B cell (primary cell): ENCODE measurements at regions not wholly inside any gene's neighbourhood (a gene's known extent, or its start where the extent isn't known, plus 50 kb on each side); places are given as distances from the start of the nearest gene placed in this dataset.

ENCODE experiments used
- ATAC-seq: fragments of 200-7000 bp; cut with Tn5 transposase; one replicate; pipeline ENCODE4 v1.10.0; 2021; ENCODE audit warnings: low read depth, mild to moderate bottlenecking, moderate number of reproducible peaks, moderate library complexity
- CTCF ChIA-PET: fragments of 350-600 bp; sonication (Branson Sonifier 250); formaldehyde crosslinking; loops from one replicate; lab custom pipeline; 2021; ENCODE audit warnings: antibody characterized with exemption, inconsistent platforms; lab: Charles Lee
- POLR2A ChIA-PET: fragments of 350-600 bp; sonication (Branson Sonifier 250); formaldehyde crosslinking; loops from one replicate; lab custom pipeline; 2021; ENCODE audit warnings: antibody characterized with exemption; lab: Charles Lee
- DNase-seq: peaks from one replicate; pipeline ENCODE4 v3.0.0; 2013
- H2AFZ ChIP-seq: 2 replicates; pipeline ENCODE4 v1.6.1; 2012; ENCODE audit warnings: mild to moderate bottlenecking, low read depth, low read length; ENCODE audit not compliant: insufficient read depth, poor library complexity, severe bottlenecking
- H3K27ac ChIP-seq, 2 donors: 1 replicate in 1 of 2; 2 replicates in 1 of 2; pipeline ENCODE4 v1.5.1; 2012 to 2013; ENCODE audit warnings: low read length in 2 of 2, mild to moderate bottlenecking in 2 of 2, moderate library complexity in 1 of 2
- H3K27me3 ChIP-seq, 4 experiments: fragments of 200-600 bp in 1 of 4; sonication (generic) in 1 of 4; replicated peaks in 1 of 4; 1 replicate in 2 of 4; 2 replicates in 2 of 4; pipeline versions ENCODE4 v1.6.1 to v1.7.0; 2013 to 2016; ENCODE audit warnings: low read length in 3 of 4, mild to moderate bottlenecking in 2 of 4, mixed read lengths in 1 of 4, moderate library complexity in 1 of 4; ENCODE audit not compliant: insufficient read depth in 4 of 4, control insufficient read depth in 3 of 4; ENCODE audit errors: control extremely low read depth in 1 of 4
- H3K36me3 ChIP-seq, 2 experiments: replicated peaks in 1 of 2; 1 replicate in 1 of 2; 2 replicates in 1 of 2; pipeline versions ENCODE4 v1.6.1 to v1.7.1; 2013; ENCODE audit warnings: low read length in 1 of 2; ENCODE audit not compliant: insufficient read depth in 2 of 2, control insufficient read depth in 1 of 2; ENCODE audit errors: control extremely low read depth in 1 of 2, extremely low read depth in 1 of 2
- H3K4me1 ChIP-seq, 2 donors: fragments of 200-600 bp in 1 of 2; sonication (generic) in 1 of 2; 1 replicate in 1 of 2; 2 replicates in 1 of 2; pipeline versions ENCODE4 v1.5.1 to v1.6.1; 2013 to 2017; ENCODE audit warnings: low read length in 2 of 2; ENCODE audit not compliant: control insufficient read depth in 2 of 2, insufficient read depth in 2 of 2
- H3K4me2 ChIP-seq: replicated peaks from 2 replicates; pipeline ENCODE3; 2012; ENCODE audit warnings: mild to moderate bottlenecking, low read depth, low read length; ENCODE audit not compliant: poor library complexity, severe bottlenecking
- H3K4me3 ChIP-seq, 5 experiments: fragments of 200-600 bp in 1 of 5; sonication (generic) in 1 of 5; 1 replicate in 3 of 5; 2 replicates in 2 of 5; pipeline versions ENCODE4 v1.5.1 to v1.7.0; 2011 to 2016; ENCODE audit warnings: low read length in 4 of 5, mild to moderate bottlenecking in 4 of 5, low read depth in 2 of 5, control low read depth in 1 of 5, moderate library complexity in 1 of 5; ENCODE audit not compliant: insufficient read depth in 1 of 5; ENCODE audit errors: control extremely low read depth in 1 of 5, extremely low read depth in 1 of 5
- H3K79me2 ChIP-seq: fragments of 200-600 bp; sonication (generic); one replicate; pipeline ENCODE4 v1.6.0; 2016; ENCODE audit warnings: low read length; ENCODE audit not compliant: control insufficient read depth, insufficient read depth
- H3K9ac ChIP-seq: fragments of 200-600 bp; sonication (generic); 2 replicates; pipeline ENCODE4 v1.6.1; 2017; ENCODE audit warnings: mild to moderate bottlenecking, low read length, moderate library complexity
- H3K9me3 ChIP-seq, 3 donors: one replicate each; pipeline versions ENCODE4 v1.6.1 to v1.7.1; 2013; ENCODE audit warnings: low read length in 2 of 3; ENCODE audit not compliant: control insufficient read depth in 2 of 3, insufficient read depth in 1 of 3; ENCODE audit errors: control extremely low read depth in 1 of 3
- H4K20me1 ChIP-seq: 2 replicates; pipeline ENCODE4 v1.6.0; 2012; ENCODE audit warnings: mild to moderate bottlenecking, low read length; ENCODE audit not compliant: insufficient read depth, control insufficient read depth, poor library complexity, severe bottlenecking
- H3K27ac Mint-ChIP-seq: one replicate; pipeline ENCODE4 v1.8.0; 2021; ENCODE audit warnings: mixed read lengths
- H3K27me3 Mint-ChIP-seq: one replicate; pipeline ENCODE4 v1.8.0; 2021; ENCODE audit warnings: mixed read lengths
- H3K4me1 Mint-ChIP-seq: one replicate; pipeline ENCODE4 v1.8.0; 2021; ENCODE audit warnings: mixed read lengths
- H3K4me3 Mint-ChIP-seq: one replicate; pipeline ENCODE4 v1.8.0; 2021; ENCODE audit warnings: mixed read lengths
- H3K9me3 Mint-ChIP-seq: one replicate; pipeline ENCODE4 v1.8.0; 2022; ENCODE audit warnings: mixed read lengths; ENCODE audit not compliant: insufficient read depth
- EZH2 ChIP-seq: IDR thresholded peaks from 2 replicates; pipeline ENCODE4 v1.6.1; 2012; ENCODE audit warnings: borderline replicate concordance, low read depth, mild to moderate bottlenecking, moderate library complexity, low read length; ENCODE audit not compliant: insufficient read depth, poor library complexity, severe bottlenecking
- WGBS: methylation state at CpG from one replicate; pipeline ENCODE4 v1.1.5; 2013; ENCODE audit warnings: missing lambda C conversion rate; ENCODE audit not compliant: insufficient coverage; 5-methylcytosine and 5-hydroxymethylcytosine counted together
- intact Hi-C: fragments of 100-400 bp; cut with micrococcal nuclease; formaldehyde crosslinking; loops from one replicate; pipeline ENCODE4 v1.10.0; 2022
- TF ChIP-seq, protein P1 (sequence below): fragments of 200-600 bp; IDR thresholded peaks from one replicate; pipeline ENCODE4 v1.8.0; 2022; ENCODE audit warnings: antibody characterized with exemption, mild to moderate bottlenecking

DNA sequence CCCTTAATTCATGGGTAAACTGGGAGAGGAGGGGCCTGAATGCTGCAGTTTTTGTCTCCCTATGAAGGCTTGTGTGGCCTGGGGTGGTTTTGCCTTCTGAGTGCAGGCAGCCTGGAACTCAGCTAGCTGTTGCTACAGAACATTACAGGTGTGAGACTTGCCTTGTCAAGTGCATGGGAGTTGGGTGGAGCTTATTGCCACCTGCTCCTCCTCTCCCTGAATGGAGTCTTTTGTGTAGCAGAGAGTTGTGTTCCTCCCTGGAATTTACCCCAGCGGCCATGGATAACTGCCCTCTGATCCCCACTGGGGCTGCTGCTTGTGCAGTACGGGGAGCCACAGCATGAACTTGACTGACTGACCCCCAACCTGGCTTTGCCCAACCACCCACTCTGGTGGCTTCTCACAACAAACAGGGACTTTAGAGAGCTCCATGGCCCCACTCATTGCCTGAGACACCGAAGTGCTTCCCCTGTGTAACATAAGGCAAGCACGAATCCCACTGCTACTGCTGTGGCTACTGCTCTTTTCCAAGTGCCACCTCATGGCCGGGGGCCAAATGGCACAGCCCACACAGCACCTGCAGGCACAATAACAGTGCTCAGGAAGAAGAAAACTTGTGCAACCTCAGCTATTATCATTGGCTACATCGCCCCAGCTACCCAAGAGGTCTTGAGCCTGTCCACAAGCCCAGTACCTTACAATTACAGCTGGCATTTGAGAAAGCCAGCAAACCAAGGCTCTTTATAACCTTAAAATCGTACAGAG lies 942.9 kb downstream of the CDH18 start:
- no peak overlapping the region for H3K4me3 Mint-ChIP-seq
- Histone ChIP-seq H4K20me1 (no peaks in the 10 kb centered on the region), H2AFZ (no peak overlapping the region), H3K27me3 (no peaks in the 10 kb centered on the region), H3K9me3 (peaks cover 0 to 9% (median 0%) of the 10 kb centered on the region in 3 donors), H3K79me2 (no peaks in the 10 kb centered on the region), H3K27ac (no peak overlapping the region), H3K36me3 (no peaks in the 10 kb centered on the region), H3K4me3 (no peak overlapping the region), H3K4me2 (no peak overlapping the region), H3K9ac (no peak overlapping the region), H3K4me1 (no peaks in the 10 kb centered on the region)
- no peaks in the 10 kb centered on the region for H3K27me3 Mint-ChIP-seq
- no peak for DNase-seq
- ChIA-PET CTCF (no interaction called here), POLR2A (no interaction called here)
- H3K27ac Mint-ChIP-seq, result no peak overlapping the region
- H3K4me1 Mint-ChIP-seq, result no peaks in the 10 kb centered on the region
- no peak for ATAC-seq
- H3K9me3 Mint-ChIP-seq, result peaks cover 3% of the 10 kb centered on the region
- TF ChIP-seq, protein P1, sequence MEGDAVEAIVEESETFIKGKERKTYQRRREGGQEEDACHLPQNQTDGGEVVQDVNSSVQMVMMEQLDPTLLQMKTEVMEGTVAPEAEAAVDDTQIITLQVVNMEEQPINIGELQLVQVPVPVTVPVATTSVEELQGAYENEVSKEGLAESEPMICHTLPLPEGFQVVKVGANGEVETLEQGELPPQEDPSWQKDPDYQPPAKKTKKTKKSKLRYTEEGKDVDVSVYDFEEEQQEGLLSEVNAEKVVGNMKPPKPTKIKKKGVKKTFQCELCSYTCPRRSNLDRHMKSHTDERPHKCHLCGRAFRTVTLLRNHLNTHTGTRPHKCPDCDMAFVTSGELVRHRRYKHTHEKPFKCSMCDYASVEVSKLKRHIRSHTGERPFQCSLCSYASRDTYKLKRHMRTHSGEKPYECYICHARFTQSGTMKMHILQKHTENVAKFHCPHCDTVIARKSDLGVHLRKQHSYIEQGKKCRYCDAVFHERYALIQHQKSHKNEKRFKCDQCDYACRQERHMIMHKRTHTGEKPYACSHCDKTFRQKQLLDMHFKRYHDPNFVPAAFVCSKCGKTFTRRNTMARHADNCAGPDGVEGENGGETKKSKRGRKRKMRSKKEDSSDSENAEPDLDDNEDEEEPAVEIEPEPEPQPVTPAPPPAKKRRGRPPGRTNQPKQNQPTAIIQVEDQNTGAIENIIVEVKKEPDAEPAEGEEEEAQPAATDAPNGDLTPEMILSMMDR, result no peak
- no peak for TF ChIP-seq EZH2
- intact Hi-C loops, result no loop called here
- WGBS, result 84% methylated on average over 6 of the region's 7 CpGs

DNA sequence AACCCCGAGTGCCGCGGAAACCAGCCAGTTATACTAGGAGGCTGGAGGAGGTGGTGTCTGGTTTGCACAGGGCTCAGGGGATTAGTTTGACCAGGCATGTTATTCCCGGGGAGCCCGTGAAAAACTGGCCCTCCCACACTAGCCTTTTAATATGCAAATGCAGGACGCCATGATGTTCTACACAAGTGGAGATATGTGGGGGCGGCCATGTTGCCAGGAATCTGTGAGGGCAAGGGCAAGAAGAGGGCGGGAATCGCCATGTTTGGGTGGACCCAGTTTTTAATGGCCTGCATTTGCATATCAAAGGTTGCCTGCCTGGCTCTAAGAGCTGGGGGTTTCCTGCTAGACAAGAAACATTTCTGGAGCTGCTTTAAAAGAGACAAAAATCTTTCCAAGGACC lies 940.7 kb downstream of the CDH18 start:
- WGBS, result 95% methylated on average over 9 of the region's 9 CpGs
- POLR2A ChIA-PET, result no interaction called here
- H3K27ac Mint-ChIP-seq, result no peak overlapping the region

More for the DNA sequence above, 940.7 kb downstream of the CDH18 start:
- CTCF ChIA-PET, result no interaction called here
- intact Hi-C loops, result no loop called here
- no peaks in the 10 kb centered on the region for H3K79me2 ChIP-seq
- no peak overlapping the region for H3K4me3 Mint-ChIP-seq
- no peaks in the 10 kb centered on the region for H4K20me1 ChIP-seq
- H3K4me1 ChIP-seq, result no peaks in the 10 kb centered on the region
- H3K4me2 ChIP-seq, result no peak overlapping the region
- ATAC-seq (no peak), DNase-seq (no peak)
- H3K27me3 ChIP-seq, result no peaks in the 10 kb centered on the region
- no peaks in the 10 kb centered on the region for H3K27me3 Mint-ChIP-seq
- no peak for TF ChIP-seq EZH2
- TF ChIP-seq, protein P1, result no peak
- H3K9me3 Mint-ChIP-seq, result peaks cover 6% of the 10 kb centered on the region
- no peaks in the 10 kb centered on the region for H3K4me1 Mint-ChIP-seq
- H2AFZ ChIP-seq, result no peak overlapping the region
- no peaks in the 10 kb centered on the region for H3K36me3 ChIP-seq
- H3K9ac ChIP-seq, result no peak overlapping the region
- H3K9me3 ChIP-seq, result peaks cover 0 to 9% (median 2%) of the 10 kb centered on the region in 3 donors
- H3K27ac ChIP-seq, result no peak overlapping the region
- H3K4me3 ChIP-seq, result no peak overlapping the region
